ENCODE measurements at regions not wholly inside any gene's neighbourhood (a gene's known extent, or its start where the extent isn't known, plus 50 kb on each side); places are given as distances from the start of the nearest gene placed in this dataset.

- TF ChIP-seq CTCF (IDR thresholded peaks at IDR 0.05) (no peak), POLR2A (IDR thresholded peaks at IDR 0.05) (no peak), POLR2AphosphoS5 (IDR thresholded peaks at IDR 0.05) (no peak)
Measured at GRCh38 chr1:93749487-93749886, 67.8 kb upstream of the BCAR3 start.
